ENCODE measurements at regions not wholly inside any gene's neighbourhood (a gene's known extent, or its start where the extent isn't known, plus 50 kb on each side); places are given as distances from the start of the nearest gene placed in this dataset.

DNA sequence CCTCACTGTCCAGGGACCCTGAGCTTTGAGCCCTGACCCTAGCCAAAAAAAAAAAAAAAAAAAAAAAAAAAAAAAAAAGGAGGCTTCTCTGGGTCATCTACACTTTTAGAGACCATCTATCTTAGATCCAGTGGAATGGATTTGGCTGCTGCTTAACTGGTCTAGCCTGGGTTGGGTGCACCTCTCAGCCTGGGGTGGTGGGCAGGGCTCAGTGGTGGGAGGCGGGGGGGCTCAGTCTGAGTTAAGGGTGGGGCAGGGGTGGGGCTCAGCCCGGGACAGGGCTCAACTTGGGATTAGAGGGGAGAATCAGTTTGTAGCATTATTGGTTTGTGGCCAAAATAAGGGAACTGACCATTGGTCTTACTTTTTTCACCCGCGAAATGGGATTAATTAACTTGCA, 139.2 kb downstream of the TPRA1 start:
- peaks cover 86% of the 10 kb centered on the region for H3K27me3 Mint-ChIP-seq
- no peak for DNase-seq (ENCODE audit: low spot score in 2 of 2)
- no peak for ATAC-seq (replicated peaks; ENCODE audit: extremely low read depth, poor library complexity, severe bottlenecking)
- no peaks in the 10 kb centered on the region for H3K36me3 Mint-ChIP-seq (ENCODE audit: insufficient read depth)
- no peak overlapping the region for H3K4me3 Mint-ChIP-seq
- no peak overlapping the region for H3K27ac Mint-ChIP-seq (ENCODE audit: low read depth)
- no peaks in the 10 kb centered on the region for H3K9me3 Mint-ChIP-seq
- peaks cover 10% of the 10 kb centered on the region for H3K4me1 Mint-ChIP-seq

DNA sequence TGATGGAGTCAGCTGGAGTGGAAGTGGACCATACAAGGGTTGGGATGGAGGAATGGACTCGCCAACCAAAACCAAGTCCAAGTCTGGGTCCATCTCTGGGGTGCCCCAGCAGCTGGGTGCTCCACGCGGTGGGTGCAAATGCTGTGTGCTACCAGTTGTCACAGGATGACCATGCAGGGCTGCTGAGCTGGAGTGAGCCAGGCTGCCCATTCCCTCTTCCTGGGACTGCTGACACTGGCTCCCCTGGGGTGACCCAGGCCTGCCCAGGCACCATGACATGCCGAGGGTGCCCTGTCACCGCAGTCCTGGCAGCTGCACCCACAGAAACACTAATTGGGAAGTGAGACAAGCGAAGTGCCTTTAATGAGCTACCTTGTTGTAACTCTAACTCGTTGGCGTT, 140.2 kb downstream of the TPRA1 start:
- Mint-ChIP-seq H3K9me3 (no peaks in the 10 kb centered on the region), H3K27ac (ENCODE audit: low read depth) (no peak overlapping the region), H3K36me3 (ENCODE audit: insufficient read depth) (no peaks in the 10 kb centered on the region), H3K27me3 (peaks cover 86% of the 10 kb centered on the region), H3K4me3 (no peak overlapping the region), H3K4me1 (peaks cover 5% of the 10 kb centered on the region)
- DNase-seq (ENCODE audit: low spot score in 2 of 2) (no peak), ATAC-seq (replicated peaks; ENCODE audit: extremely low read depth, poor library complexity, severe bottlenecking) (no peak)

DNA sequence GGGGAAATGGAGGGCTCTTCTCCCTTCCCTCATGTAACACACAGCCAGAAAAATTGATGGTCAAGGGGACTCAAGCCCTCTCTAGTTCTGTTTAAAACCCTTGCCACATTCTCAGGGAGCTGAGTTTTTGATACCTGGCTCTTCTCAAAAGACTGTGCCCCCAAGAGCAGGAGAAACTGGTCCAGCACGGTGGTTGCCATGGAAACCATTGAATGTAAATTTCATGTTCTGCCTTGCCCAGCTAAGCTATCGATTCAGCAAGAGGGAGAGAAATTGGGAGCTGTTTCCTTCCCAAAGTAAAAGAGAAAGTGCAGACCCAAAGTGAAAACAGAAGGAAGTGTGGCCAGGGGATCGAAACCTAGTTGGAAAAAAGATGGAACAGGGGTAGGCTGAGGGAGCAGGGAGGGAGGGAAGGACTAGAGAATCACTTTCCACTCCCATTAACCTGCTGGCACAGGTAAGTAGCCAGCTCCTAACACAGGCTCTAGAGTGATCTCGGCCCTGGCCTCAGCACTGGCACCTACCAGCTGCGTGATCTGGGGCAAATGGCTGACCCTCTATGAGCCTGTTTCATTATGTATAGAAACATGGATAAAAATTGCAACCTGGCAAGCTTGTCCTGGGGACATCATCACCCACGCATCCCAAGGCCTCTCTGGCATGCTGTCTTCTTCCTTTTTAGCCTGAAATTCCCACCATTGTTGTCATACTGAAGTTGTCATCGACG, 140.9 kb downstream of the TPRA1 start:
- H3K27me3 Mint-ChIP-seq, result peaks cover 86% of the 10 kb centered on the region
- no peaks in the 10 kb centered on the region for H3K4me1 Mint-ChIP-seq
- ATAC-seq (replicated peaks; ENCODE audit: extremely low read depth, poor library complexity, severe bottlenecking) (no peak), DNase-seq (ENCODE audit: low spot score in 2 of 2) (no peak)
- no peaks in the 10 kb centered on the region for H3K36me3 Mint-ChIP-seq (ENCODE audit: insufficient read depth)
- H3K4me3 Mint-ChIP-seq, result no peak overlapping the region
- H3K27ac Mint-ChIP-seq (ENCODE audit: low read depth), result no peak overlapping the region
- H3K9me3 Mint-ChIP-seq, result no peaks in the 10 kb centered on the region

DNA sequence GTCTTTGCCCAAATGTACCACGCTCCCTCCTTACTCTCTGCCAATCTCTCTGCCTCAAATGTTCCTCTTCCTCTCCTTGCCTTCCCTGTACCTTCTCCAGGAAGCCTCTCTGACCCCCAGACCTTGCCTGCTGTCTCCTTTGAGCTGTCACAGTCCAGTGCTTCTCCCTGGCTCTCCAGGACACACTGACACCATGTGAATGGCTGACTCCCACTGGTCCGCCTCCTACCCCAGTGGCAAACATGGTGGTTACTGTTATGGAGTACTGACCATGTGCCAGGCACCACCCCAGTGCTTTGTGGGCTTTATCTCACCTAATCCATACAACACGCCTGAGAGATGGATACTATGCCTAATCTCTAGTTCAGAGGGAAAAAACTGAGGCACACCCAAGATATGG, 141.9 kb downstream of the TPRA1 start:
- Mint-ChIP-seq H3K36me3 (ENCODE audit: insufficient read depth) (no peaks in the 10 kb centered on the region), H3K9me3 (no peaks in the 10 kb centered on the region), H3K27me3 (peaks cover 79% of the 10 kb centered on the region), H3K27ac (ENCODE audit: low read depth) (no peak overlapping the region), H3K4me3 (no peak overlapping the region), H3K4me1 (no peaks in the 10 kb centered on the region)
- ATAC-seq (replicated peaks; ENCODE audit: extremely low read depth, poor library complexity, severe bottlenecking) (no peak), DNase-seq (ENCODE audit: low spot score in 2 of 2) (no peak)

DNA sequence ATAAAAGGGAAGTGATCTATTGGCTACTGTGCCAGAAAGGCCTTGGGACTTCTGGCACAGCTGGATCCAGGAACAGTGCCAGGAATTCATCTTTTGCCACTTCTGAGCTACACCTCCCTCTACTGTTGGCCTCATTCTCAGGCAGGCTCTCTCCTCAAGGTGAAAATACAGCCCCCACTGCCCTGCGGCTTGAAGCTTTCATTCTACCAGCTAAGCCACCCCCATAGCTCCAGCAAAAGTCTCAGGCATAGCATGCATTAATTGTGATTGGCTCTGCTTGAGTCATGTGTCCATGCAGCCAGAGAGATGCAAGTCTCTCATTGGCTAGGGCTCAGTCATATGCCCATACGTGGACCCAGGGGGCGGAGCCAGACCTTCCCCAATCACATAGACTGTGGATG, 142.4 kb downstream of the TPRA1 start:
- Mint-ChIP-seq H3K4me1 (no peaks in the 10 kb centered on the region), H3K27ac (ENCODE audit: low read depth) (no peak overlapping the region), H3K4me3 (no peak overlapping the region), H3K27me3 (peaks cover 76% of the 10 kb centered on the region), H3K36me3 (ENCODE audit: insufficient read depth) (no peaks in the 10 kb centered on the region), H3K9me3 (no peaks in the 10 kb centered on the region)
- ATAC-seq (replicated peaks; ENCODE audit: extremely low read depth, poor library complexity, severe bottlenecking) (no peak), DNase-seq (ENCODE audit: low spot score in 2 of 2) (no peak)

DNA sequence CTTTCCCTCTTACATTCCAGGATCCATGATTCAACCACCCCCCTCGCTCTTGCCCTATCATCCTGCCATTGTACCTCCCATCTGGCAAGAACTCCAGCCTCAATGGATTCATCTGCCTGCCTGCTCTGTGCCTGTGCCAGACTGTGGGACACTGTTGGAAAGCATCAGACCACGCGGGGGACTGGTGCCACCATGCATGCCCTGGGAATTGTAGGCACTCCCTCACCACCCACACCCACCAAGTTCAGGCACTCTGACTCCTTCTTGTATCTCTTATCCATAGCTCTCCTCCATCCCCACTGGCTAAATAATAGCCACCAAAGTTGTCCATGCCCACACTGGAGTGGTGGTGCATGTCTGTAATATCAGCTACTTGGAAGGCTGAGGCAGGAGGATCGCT, 143.8 kb downstream of the TPRA1 start:
- peaks cover 73% of the 10 kb centered on the region for H3K27me3 Mint-ChIP-seq
- no peak for DNase-seq (ENCODE audit: low spot score in 2 of 2)

DNA sequence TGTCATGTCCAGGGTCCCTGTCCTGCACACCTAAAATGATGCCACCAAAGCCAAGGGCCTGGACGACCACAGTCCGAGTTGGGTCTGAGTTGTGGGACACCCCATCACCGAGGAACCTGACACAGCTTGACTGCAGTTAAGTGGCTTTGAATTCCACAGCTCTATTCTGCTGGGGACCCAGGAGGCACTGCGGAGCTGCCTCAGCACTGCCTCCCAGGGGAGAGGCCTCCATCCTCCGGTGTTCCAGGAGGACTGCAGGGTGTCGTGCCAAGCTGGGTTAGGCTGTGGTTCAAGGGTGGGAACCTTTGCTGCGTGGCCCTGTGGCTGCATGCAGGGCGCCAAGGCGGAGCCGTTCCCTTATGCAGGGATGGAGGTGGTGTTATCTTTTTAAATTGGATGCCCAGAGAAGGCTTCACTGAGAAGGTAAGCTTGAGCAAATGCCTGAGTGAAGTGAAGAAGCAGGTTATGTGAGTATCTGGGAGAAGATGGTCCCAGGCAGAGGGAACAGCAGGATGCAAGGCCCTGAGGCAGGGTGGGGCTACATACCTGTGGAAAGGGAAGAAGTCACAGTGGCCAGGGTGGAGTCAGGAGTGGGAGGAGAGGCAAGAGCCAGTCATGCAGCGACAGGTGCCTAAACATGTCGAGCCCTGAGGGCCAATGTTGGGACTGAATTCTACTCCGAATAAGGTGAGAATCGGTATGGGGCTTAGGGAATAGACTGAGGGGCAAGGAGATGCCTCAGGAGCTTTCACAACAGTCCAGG, 144.8 kb downstream of the TPRA1 start:
- ATAC-seq (replicated peaks; ENCODE audit: extremely low read depth, poor library complexity, severe bottlenecking) (no peak), DNase-seq (ENCODE audit: low spot score in 2 of 2) (no peak)
- Mint-ChIP-seq H3K9me3 (no peaks in the 10 kb centered on the region), H3K27me3 (peaks cover 73% of the 10 kb centered on the region), H3K4me1 (no peaks in the 10 kb centered on the region), H3K4me3 (no peak overlapping the region), H3K36me3 (ENCODE audit: insufficient read depth) (no peaks in the 10 kb centered on the region), H3K27ac (ENCODE audit: low read depth) (no peak overlapping the region)

More for the DNA sequence above, 143.8 kb downstream of the TPRA1 start:
- ATAC-seq (replicated peaks; ENCODE audit: extremely low read depth, poor library complexity, severe bottlenecking), result no peak
- Mint-ChIP-seq H3K4me3 (no peak overlapping the region), H3K27ac (ENCODE audit: low read depth) (no peak overlapping the region), H3K9me3 (no peaks in the 10 kb centered on the region), H3K36me3 (ENCODE audit: insufficient read depth) (no peaks in the 10 kb centered on the region), H3K4me1 (no peaks in the 10 kb centered on the region)

DNA sequence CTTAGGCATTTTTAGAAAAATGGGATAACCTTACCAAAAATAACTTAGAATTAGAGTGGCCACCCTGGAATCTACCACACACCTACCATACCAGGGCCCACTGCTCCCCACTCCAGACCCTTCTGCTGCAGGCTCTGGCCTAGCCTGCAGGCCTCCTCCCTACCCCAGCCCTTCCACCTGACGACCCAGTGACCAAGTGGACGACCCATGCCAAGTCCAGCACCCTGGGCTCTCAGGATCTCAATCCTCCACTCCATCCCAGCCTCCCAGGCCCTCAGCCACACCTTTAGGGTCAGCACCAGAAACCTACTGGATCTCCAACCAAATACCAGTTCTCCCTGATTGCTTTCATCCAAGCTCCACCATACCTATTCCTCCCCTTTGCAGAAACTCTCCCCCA, 145.8 kb downstream of the TPRA1 start:
- H3K4me1 Mint-ChIP-seq, result no peaks in the 10 kb centered on the region
- no peaks in the 10 kb centered on the region for H3K36me3 Mint-ChIP-seq (ENCODE audit: insufficient read depth)
- no peak overlapping the region for H3K27ac Mint-ChIP-seq (ENCODE audit: low read depth)
- ATAC-seq (replicated peaks; ENCODE audit: extremely low read depth, poor library complexity, severe bottlenecking) (no peak), DNase-seq (ENCODE audit: low spot score in 2 of 2) (no peak)
- H3K9me3 Mint-ChIP-seq, result no peaks in the 10 kb centered on the region
- peaks cover 64% of the 10 kb centered on the region for H3K27me3 Mint-ChIP-seq
- no peak overlapping the region for H3K4me3 Mint-ChIP-seq

DNA sequence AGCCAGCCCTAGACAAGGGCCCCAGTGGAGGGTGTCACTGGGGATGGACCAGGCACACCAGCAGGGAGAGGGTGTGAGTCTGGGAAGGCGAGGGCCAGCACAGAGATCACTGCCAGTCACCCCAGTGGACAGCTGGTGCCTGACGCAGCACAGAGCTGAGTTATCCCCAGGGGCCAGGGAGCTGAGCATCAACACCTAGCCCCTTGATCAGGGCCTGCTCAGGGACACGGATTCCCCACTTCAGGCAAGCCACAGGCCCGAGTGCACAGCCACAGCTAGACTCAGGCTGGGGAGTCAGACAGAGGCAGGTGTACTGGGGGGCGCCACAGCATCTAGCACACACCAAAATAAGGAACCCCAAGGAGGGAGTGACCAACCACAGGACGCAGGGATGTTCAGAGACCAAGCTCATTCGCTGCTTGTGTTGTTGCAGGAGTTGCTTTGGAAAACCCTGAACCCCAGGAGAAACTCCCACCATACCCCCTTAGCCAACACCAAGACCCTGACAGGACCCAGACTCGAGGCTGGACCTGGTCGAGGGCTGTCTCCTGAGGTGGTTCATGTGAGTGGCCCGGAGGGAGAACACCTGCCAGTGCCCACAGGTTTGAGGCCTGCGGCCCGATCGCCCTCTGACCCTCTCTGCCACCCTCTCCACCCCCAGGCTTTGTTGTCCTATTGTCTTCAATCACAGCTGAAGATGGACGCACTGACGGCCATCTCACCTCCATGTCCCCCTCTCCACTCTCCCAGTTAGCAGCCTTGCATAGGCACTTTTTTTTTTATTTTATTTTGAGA, 146.8 kb downstream of the TPRA1 start:
- ATAC-seq (replicated peaks; ENCODE audit: extremely low read depth, poor library complexity, severe bottlenecking), result no peak
- DNase-seq (ENCODE audit: low spot score in 2 of 2), result no peak
- peaks cover 54% of the 10 kb centered on the region for H3K27me3 Mint-ChIP-seq
- H3K36me3 Mint-ChIP-seq (ENCODE audit: insufficient read depth), result no peaks in the 10 kb centered on the region
- no peaks in the 10 kb centered on the region for H3K9me3 Mint-ChIP-seq
- H3K4me1 Mint-ChIP-seq, result no peaks in the 10 kb centered on the region
- no peak overlapping the region for H3K4me3 Mint-ChIP-seq
- no peak overlapping the region for H3K27ac Mint-ChIP-seq (ENCODE audit: low read depth)

DNA sequence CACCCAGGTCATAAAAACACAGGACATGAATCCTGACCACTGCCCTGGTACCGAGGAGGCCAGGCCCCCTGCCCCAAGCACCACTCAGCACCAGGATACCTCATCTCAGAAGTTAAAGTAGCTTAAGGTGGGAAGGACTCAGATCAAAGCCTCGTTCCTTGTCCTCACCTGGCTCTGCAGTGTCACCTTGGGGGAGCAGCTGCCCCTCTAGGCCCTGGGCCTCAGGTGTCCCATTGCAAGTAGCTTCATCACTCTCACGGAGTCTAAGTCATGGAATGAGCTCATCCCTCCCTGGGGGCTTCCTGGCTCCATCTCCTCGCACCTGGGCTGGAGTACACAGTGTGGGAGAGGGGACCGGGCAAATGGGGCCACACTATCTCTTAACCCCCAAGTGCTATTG, 148.0 kb downstream of the TPRA1 start:
- ATAC-seq (replicated peaks; ENCODE audit: extremely low read depth, poor library complexity, severe bottlenecking) (no peak), DNase-seq (ENCODE audit: low spot score in 2 of 2) (no peak)
- Mint-ChIP-seq H3K27me3 (peaks cover 41% of the 10 kb centered on the region), H3K27ac (ENCODE audit: low read depth) (no peak overlapping the region), H3K4me1 (no peaks in the 10 kb centered on the region), H3K4me3 (no peak overlapping the region), H3K36me3 (ENCODE audit: insufficient read depth) (no peaks in the 10 kb centered on the region), H3K9me3 (no peaks in the 10 kb centered on the region)

DNA sequence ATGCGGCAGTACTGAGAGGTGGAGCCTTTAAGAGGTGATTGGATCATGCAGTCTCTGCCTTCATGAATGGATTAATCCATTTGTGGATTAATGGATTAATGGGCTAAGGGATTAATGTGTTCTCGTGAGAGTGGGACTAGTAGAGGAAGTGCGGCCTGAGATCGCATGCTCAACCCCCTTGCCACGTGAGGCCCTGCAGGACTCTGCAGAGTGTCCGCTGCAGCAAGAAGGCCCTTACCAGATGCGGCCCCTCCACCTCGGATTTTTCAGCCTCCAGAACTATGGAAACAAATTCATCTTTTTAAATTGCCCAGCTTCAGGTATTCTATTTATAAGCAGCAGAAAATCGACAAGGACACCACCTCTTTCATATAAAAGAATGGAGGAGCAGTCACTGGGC, 148.8 kb downstream of the TPRA1 start:
- ATAC-seq (replicated peaks; ENCODE audit: extremely low read depth, poor library complexity, severe bottlenecking), result no peak
- DNase-seq (ENCODE audit: low spot score in 2 of 2), result no peak
- Mint-ChIP-seq H3K9me3 (no peaks in the 10 kb centered on the region), H3K4me1 (no peaks in the 10 kb centered on the region), H3K27me3 (peaks cover 37% of the 10 kb centered on the region), H3K36me3 (ENCODE audit: insufficient read depth) (no peaks in the 10 kb centered on the region), H3K4me3 (no peak overlapping the region), H3K27ac (ENCODE audit: low read depth) (no peak overlapping the region)

DNA sequence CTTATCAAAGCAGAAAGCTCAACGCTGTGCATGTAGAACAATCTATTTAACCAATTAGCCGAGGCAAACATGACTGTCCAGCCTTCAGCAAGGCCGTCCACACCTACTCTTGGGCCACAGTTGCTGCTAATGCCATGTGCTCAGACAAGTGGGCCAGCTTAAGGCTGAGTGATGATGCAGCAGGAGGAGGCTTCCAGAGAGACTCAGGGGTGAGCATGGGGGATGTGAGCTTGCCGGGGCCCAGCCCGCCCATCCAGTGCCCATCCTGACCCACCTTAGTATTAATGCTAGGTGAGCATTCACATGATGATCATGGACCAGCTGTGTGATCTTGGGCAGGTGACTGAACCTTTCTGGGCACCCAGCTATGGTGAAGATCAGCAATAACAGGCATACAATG, 150.1 kb downstream of the TPRA1 start:
- DNase-seq (ENCODE audit: low spot score in 2 of 2) (no peak), ATAC-seq (replicated peaks; ENCODE audit: extremely low read depth, poor library complexity, severe bottlenecking) (no peak)
- no peak overlapping the region for H3K27ac Mint-ChIP-seq (ENCODE audit: low read depth)
- H3K27me3 Mint-ChIP-seq, result peaks cover 30% of the 10 kb centered on the region
- no peaks in the 10 kb centered on the region for H3K4me1 Mint-ChIP-seq
- no peaks in the 10 kb centered on the region for H3K9me3 Mint-ChIP-seq
- no peaks in the 10 kb centered on the region for H3K36me3 Mint-ChIP-seq (ENCODE audit: insufficient read depth)
- no peak overlapping the region for H3K4me3 Mint-ChIP-seq

DNA sequence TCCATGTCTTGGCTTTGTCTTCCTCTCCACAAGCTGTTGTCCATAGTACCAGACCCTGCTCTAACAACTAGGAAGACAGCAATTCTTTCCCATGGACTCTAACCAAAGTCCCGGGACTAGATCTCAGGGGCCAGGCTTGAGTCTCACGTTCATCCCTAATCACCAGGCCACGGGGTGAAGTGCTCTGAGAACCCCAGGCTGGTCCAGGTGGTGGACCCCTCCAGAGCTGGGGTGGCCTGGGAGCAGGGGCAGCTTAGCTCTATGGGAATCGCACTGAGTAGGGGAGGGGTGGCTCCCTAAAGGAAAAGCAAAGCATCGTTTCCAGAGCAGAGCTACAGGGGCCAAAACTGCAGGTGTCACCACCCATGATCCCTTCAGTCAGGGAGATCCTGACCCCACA, 150.9 kb downstream of the TPRA1 start:
- no peak for DNase-seq (ENCODE audit: low spot score in 2 of 2)
- Mint-ChIP-seq H3K4me1 (no peaks in the 10 kb centered on the region), H3K27ac (ENCODE audit: low read depth) (no peak overlapping the region), H3K4me3 (no peak overlapping the region), H3K9me3 (no peaks in the 10 kb centered on the region), H3K27me3 (peaks cover 22% of the 10 kb centered on the region), H3K36me3 (ENCODE audit: insufficient read depth) (no peaks in the 10 kb centered on the region)
- no peak for ATAC-seq (replicated peaks; ENCODE audit: extremely low read depth, poor library complexity, severe bottlenecking)

Data from central memory CD8-positive, alpha-beta T cell (primary cell).